NCI-H526 treated with DMSO at 0.1 percent for 48 hours (cell line): ENCODE measurements at regions not wholly inside any gene's neighbourhood (a gene's known extent, or its start where the extent isn't known, plus 50 kb on each side); places are given as distances from the start of the nearest gene placed in this dataset.

Experiments used
- DNase-seq: peaks from one replicate; lab custom pipeline; 2025; lab: John Stamatoyannopoulos, UW

GRCh38 chr12:81957631-81958030 is 198.5 kb upstream of the PPFIA2 start:
- DNase-seq = no peak

GRCh38 chr12:81956468-81956860 is 197.3 kb upstream of the PPFIA2 start:
- DNase-seq = no peak

GRCh38 chr12:81953541-81953940 is 194.4 kb upstream of the PPFIA2 start:
- no peak for DNase-seq

- no peak for DNase-seq
Measured at GRCh38 chr12:81950871-81951270, 191.7 kb upstream of the PPFIA2 start.

GRCh38 chr12:81949841-81950308 is 190.7 kb upstream of the PPFIA2 start:
- DNase-seq = no peak

- no peak for DNase-seq
Measured at GRCh38 chr12:81949416-81949815, 190.3 kb upstream of the PPFIA2 start.

- DNase-seq = no peak
Measured at GRCh38 chr12:81944886-81945285, 185.7 kb upstream of the PPFIA2 start.

- DNase-seq = no peak
Measured at GRCh38 chr12:81942594-81942993, 183.4 kb upstream of the PPFIA2 start.

- no peak for DNase-seq
Measured at GRCh38 chr12:81930037-81930436, 170.9 kb upstream of the PPFIA2 start.

GRCh38 chr12:81896771-81897170 is 137.6 kb upstream of the PPFIA2 start:
- DNase-seq = no peak

- no peak for DNase-seq
Measured at GRCh38 chr12:81888961-81889360, 129.8 kb upstream of the PPFIA2 start.

GRCh38 chr12:81888106-81888740 is 129.1 kb upstream of the PPFIA2 start:
- DNase-seq = no peak

- no peak for DNase-seq
Measured at GRCh38 chr12:81874586-81874985, 115.4 kb upstream of the PPFIA2 start.

GRCh38 chr12:81874166-81874565 is 115.0 kb upstream of the PPFIA2 start:
- DNase-seq = no peak

- DNase-seq = no peak
Measured at GRCh38 chr12:81872400-81872799, 113.2 kb upstream of the PPFIA2 start.

- no peak for DNase-seq
Measured at GRCh38 chr12:81866081-81866480, 106.9 kb upstream of the PPFIA2 start.

GRCh38 chr12:81863406-81863805 is 104.3 kb upstream of the PPFIA2 start:
- DNase-seq = no peak

- no peak for DNase-seq
Measured at GRCh38 chr12:81859521-81859920, 100.4 kb upstream of the PPFIA2 start.

GRCh38 chr12:81843599-81843998 is 84.4 kb upstream of the PPFIA2 start:
- DNase-seq = no peak

GRCh38 chr12:81835783-81836182 is 76.6 kb upstream of the PPFIA2 start:
- no peak for DNase-seq

GRCh38 chr12:81819991-81820633 is 61.0 kb upstream of the PPFIA2 start:
- DNase-seq = no peak

- no peak for DNase-seq
Measured at GRCh38 chr12:81815611-81816010, 56.5 kb upstream of the PPFIA2 start.

- no peak for DNase-seq
Measured at GRCh38 chr12:81811778-81812125, 52.6 kb upstream of the PPFIA2 start.
